ENCODE measurements at regions not wholly inside any gene's neighbourhood (a gene's known extent, or its start where the extent isn't known, plus 50 kb on each side); places are given as distances from the start of the nearest gene placed in this dataset.

DNA sequence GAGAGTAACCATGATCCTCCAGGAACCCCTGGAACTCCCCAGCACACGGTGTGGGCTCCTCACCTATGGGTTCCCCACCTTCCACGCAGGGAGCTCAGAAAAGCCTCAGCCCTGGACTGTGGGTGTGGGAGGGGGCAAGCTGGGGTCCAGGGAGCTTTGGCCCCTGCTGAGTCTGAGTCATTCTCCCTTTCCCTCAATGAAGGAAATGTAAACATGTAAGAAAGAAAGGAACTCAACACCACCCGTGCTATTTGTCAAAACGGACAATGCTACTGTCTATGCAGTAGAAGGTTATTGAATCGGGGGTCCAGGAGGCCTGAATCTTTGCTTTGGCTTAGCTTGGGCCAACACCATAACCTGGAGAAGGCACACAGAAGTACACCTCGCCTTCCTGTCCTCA lies 222.8 kb downstream of the PMP22 start:
- Histone ChIP-seq H4K20me1 (ENCODE audit: insufficient read depth, low read length) (no peaks in the 10 kb centered on the region), H3F3A (ENCODE audit: insufficient read depth, low read length) (no peaks in the 10 kb centered on the region), H3K4me2 (ENCODE audit: low read depth, low read length) (no peak overlapping the region), H3K27ac (ENCODE audit: low read length) (no peak overlapping the region), H3K36me3 (replicated peaks; ENCODE audit: insufficient read depth, low read length) (no peaks in the 10 kb centered on the region), H2AFZ (ENCODE audit: low read length) (no peak overlapping the region), H3K79me2 (ENCODE audit: low read length) (no peaks in the 10 kb centered on the region), H3K27me3 (replicated peaks; ENCODE audit: insufficient read depth, low read length) (no peaks in the 10 kb centered on the region), H3K9me3 (replicated peaks; ENCODE audit: insufficient read depth, low read length) (no peaks in the 10 kb centered on the region), H3K9me2 (replicated peaks; ENCODE audit: insufficient read depth, low read length) (no peaks in the 10 kb centered on the region), H3K9ac (ENCODE audit: low read length) (no peak overlapping the region), H3K4me3 (ENCODE audit: low read length) (no peak overlapping the region), H3K4me1 (ENCODE audit: low read length) (no peaks in the 10 kb centered on the region)
- TF ChIP-seq EZH2 (optimal IDR thresholded peaks at IDR 0.05; ENCODE audit: low read depth, low read length) (no peak), EZH2phosphoT487 (IDR thresholded peaks at IDR 0.05; ENCODE audit: low read length) (no peak)
- TF ChIP-seq, protein P1, sequence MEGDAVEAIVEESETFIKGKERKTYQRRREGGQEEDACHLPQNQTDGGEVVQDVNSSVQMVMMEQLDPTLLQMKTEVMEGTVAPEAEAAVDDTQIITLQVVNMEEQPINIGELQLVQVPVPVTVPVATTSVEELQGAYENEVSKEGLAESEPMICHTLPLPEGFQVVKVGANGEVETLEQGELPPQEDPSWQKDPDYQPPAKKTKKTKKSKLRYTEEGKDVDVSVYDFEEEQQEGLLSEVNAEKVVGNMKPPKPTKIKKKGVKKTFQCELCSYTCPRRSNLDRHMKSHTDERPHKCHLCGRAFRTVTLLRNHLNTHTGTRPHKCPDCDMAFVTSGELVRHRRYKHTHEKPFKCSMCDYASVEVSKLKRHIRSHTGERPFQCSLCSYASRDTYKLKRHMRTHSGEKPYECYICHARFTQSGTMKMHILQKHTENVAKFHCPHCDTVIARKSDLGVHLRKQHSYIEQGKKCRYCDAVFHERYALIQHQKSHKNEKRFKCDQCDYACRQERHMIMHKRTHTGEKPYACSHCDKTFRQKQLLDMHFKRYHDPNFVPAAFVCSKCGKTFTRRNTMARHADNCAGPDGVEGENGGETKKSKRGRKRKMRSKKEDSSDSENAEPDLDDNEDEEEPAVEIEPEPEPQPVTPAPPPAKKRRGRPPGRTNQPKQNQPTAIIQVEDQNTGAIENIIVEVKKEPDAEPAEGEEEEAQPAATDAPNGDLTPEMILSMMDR (IDR thresholded peaks at IDR 0.05; ENCODE audit: low read length): no peak
- DNase-seq: no peak

DNA sequence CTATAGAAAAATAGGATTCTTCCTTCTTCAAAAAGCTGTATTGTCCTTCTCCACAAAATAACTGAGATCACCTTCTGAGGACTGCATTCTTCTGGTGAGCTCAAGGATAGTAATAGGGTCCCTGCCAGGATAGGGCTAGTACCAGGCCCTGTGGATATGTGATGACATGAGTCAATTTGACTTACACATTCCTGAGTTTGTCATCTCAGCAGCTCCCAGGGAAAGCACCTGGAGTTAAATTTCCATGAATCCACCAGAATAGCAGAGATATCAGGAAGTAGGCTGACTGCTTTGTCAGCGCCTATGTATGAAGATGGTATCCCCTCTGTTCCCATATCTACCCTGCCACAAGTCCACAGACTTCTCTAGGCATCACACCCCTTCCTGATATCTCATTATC lies 225.8 kb downstream of the PMP22 start:
- Histone ChIP-seq H2AFZ (ENCODE audit: low read length) (no peak overlapping the region), H4K20me1 (ENCODE audit: insufficient read depth, low read length) (no peaks in the 10 kb centered on the region), H3K79me2 (ENCODE audit: low read length) (no peaks in the 10 kb centered on the region), H3K4me1 (ENCODE audit: low read length) (no peaks in the 10 kb centered on the region), H3K36me3 (replicated peaks; ENCODE audit: insufficient read depth, low read length) (no peaks in the 10 kb centered on the region), H3K9ac (ENCODE audit: low read length) (no peak overlapping the region), H3K9me3 (replicated peaks; ENCODE audit: insufficient read depth, low read length) (no peaks in the 10 kb centered on the region), H3K27me3 (replicated peaks; ENCODE audit: insufficient read depth, low read length) (no peaks in the 10 kb centered on the region), H3K9me2 (replicated peaks; ENCODE audit: insufficient read depth, low read length) (no peaks in the 10 kb centered on the region), H3K4me2 (ENCODE audit: low read depth, low read length) (no peak overlapping the region), H3K4me3 (ENCODE audit: low read length) (no peak overlapping the region), H3F3A (ENCODE audit: insufficient read depth, low read length) (no peaks in the 10 kb centered on the region), H3K27ac (ENCODE audit: low read length) (no peak overlapping the region)
- no peak for DNase-seq
- TF ChIP-seq EZH2 (optimal IDR thresholded peaks at IDR 0.05; ENCODE audit: low read depth, low read length) (no peak), EZH2phosphoT487 (IDR thresholded peaks at IDR 0.05; ENCODE audit: low read length) (no peak)
- TF ChIP-seq, protein P1 (IDR thresholded peaks at IDR 0.05; ENCODE audit: low read length): no peak

DNA sequence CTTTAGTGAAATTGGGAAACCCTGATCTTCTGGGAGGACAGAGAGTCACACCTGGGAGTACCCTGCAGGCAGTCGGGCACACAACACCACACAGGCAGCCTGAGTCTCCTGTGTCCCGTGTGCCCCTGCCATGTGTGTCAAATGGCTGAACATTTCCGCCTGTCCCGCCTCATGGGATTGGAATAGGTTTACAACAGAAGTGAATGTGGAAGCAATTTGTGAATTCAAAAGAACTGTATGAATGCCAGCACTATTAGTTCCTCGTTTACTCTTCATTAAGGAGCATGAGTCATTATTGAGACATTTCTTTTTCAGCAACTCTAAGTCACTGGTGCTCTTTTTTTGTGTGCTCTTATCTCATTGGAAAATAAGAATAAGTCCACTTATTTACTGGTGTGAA lies 226.5 kb downstream of the PMP22 start:
- H3K9ac ChIP-seq (ENCODE audit: low read length): no peak overlapping the region
- no peak for TF ChIP-seq EZH2phosphoT487 (IDR thresholded peaks at IDR 0.05; ENCODE audit: low read length)
- TF ChIP-seq, protein P1 (IDR thresholded peaks at IDR 0.05; ENCODE audit: low read length): no peak
- no peak for TF ChIP-seq EZH2 (optimal IDR thresholded peaks at IDR 0.05; ENCODE audit: low read depth, low read length)
- H3K4me2 ChIP-seq (ENCODE audit: low read depth, low read length): no peak overlapping the region
- no peak overlapping the region for H2AFZ ChIP-seq (ENCODE audit: low read length)
- no peaks in the 10 kb centered on the region for H3K36me3 ChIP-seq (replicated peaks; ENCODE audit: insufficient read depth, low read length)
- no peaks in the 10 kb centered on the region for H4K20me1 ChIP-seq (ENCODE audit: insufficient read depth, low read length)
- no peak for DNase-seq
- no peak overlapping the region for H3K4me3 ChIP-seq (ENCODE audit: low read length)
- no peaks in the 10 kb centered on the region for H3K27me3 ChIP-seq (replicated peaks; ENCODE audit: insufficient read depth, low read length)
- H3K79me2 ChIP-seq (ENCODE audit: low read length): no peaks in the 10 kb centered on the region
- no peak overlapping the region for H3K27ac ChIP-seq (ENCODE audit: low read length)
- H3K9me2 ChIP-seq (replicated peaks; ENCODE audit: insufficient read depth, low read length): no peaks in the 10 kb centered on the region
- H3K9me3 ChIP-seq (replicated peaks; ENCODE audit: insufficient read depth, low read length): no peaks in the 10 kb centered on the region
- no peaks in the 10 kb centered on the region for H3F3A ChIP-seq (ENCODE audit: insufficient read depth, low read length)
- H3K4me1 ChIP-seq (ENCODE audit: low read length): no peaks in the 10 kb centered on the region
